ENCODE measurements at regions not wholly inside any gene's neighbourhood (a gene's known extent, or its start where the extent isn't known, plus 50 kb on each side); places are given as distances from the start of the nearest gene placed in this dataset.

DNA sequence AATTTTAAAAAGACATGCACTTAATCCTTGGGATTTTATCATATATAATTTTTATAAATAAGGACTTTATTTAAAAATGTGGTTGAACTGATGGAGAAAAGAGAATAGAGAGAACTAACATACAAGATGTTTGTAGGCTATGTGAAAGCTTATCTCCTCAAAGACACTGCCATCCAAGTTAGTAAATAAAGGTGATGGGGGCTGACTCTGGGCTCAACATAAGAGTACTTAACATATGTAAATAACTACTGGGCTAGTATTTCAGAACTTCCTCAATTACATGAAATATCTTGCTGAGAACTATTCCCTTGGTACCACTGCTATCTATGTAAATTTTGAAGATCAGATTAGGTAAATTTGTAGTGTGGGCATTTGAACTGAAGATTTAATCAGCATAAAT, 1017.3 kb upstream of the PCDH20 start:
- TF ChIP-seq, protein P1, sequence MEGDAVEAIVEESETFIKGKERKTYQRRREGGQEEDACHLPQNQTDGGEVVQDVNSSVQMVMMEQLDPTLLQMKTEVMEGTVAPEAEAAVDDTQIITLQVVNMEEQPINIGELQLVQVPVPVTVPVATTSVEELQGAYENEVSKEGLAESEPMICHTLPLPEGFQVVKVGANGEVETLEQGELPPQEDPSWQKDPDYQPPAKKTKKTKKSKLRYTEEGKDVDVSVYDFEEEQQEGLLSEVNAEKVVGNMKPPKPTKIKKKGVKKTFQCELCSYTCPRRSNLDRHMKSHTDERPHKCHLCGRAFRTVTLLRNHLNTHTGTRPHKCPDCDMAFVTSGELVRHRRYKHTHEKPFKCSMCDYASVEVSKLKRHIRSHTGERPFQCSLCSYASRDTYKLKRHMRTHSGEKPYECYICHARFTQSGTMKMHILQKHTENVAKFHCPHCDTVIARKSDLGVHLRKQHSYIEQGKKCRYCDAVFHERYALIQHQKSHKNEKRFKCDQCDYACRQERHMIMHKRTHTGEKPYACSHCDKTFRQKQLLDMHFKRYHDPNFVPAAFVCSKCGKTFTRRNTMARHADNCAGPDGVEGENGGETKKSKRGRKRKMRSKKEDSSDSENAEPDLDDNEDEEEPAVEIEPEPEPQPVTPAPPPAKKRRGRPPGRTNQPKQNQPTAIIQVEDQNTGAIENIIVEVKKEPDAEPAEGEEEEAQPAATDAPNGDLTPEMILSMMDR (IDR thresholded peaks at IDR 0.05): no peak
- no peak for TF ChIP-seq POLR2A (IDR thresholded peaks at IDR 0.05)
